Hepatocyte (in vitro differentiated cells): ENCODE measurements at regions not wholly inside any gene's neighbourhood (a gene's known extent, or its start where the extent isn't known, plus 50 kb on each side); places are given as distances from the start of the nearest gene placed in this dataset.

ENCODE experiments used
- CTCF ChIP-seq: fragments of 200-600 bp; sonication (generic); IDR thresholded peaks from 2 replicates; pipeline ENCODE4 v1.5.1; 2016; ENCODE audit warnings: antibody characterized with exemption, mild to moderate bottlenecking; ENCODE audit not compliant: poor library complexity
- EZH2 ChIP-seq: fragments of 200-600 bp; sonication (generic); IDR thresholded peaks from 2 replicates; pipeline ENCODE4 v1.6.1; 2016; ENCODE audit warnings: antibody characterized with exemption, mild to moderate bottlenecking, borderline replicate concordance
- EZH2phosphoT487 ChIP-seq: fragments of 200-600 bp; sonication (generic); IDR thresholded peaks from one replicate; pipeline ENCODE4 v1.6.1; 2018; ENCODE audit warnings: antibody characterized with exemption, mild to moderate bottlenecking, low read depth, moderate library complexity; ENCODE audit not compliant: unreplicated experiment, severe bottlenecking

GRCh38 chr22:47278655-47279054, 516.2 kb downstream of the TBC1D22A start:
- no peak for TF ChIP-seq CTCF
- TF ChIP-seq EZH2 = no peak
- no peak for TF ChIP-seq EZH2phosphoT487
